ENCODE measurements at regions not wholly inside any gene's neighbourhood (a gene's known extent, or its start where the extent isn't known, plus 50 kb on each side); places are given as distances from the start of the nearest gene placed in this dataset.

- FAIRE-seq = no peak
- no peak for TF ChIP-seq CTCF (IDR thresholded peaks at IDR 0.05; ENCODE audit: insufficient read depth, missing control alignments)
- DNase-seq (ENCODE audit: insufficient read length, low spot score) = no peak
Measured at GRCh38 chr9:28212979-28213378, 639.7 kb upstream of the C9orf72 start.

GRCh38 chr9:28215536-28216299 is 642.4 kb upstream of the C9orf72 start:
- DNase-seq (ENCODE audit: insufficient read length, low spot score) (no peak), FAIRE-seq (no peak)

GRCh38 chr9:28232686-28233085 is 659.4 kb upstream of the C9orf72 start:
- FAIRE-seq = no peak
- DNase-seq (ENCODE audit: insufficient read length, low spot score) = no peak
- TF ChIP-seq CTCF (IDR thresholded peaks at IDR 0.05; ENCODE audit: insufficient read depth, missing control alignments) = no peak

More at GRCh38 chr9:28215536-28216299, 642.4 kb upstream of the C9orf72 start:
- TF ChIP-seq CTCF (IDR thresholded peaks at IDR 0.05; ENCODE audit: insufficient read depth, missing control alignments) = no peak

GRCh38 chr9:28234133-28234893 is 661.0 kb upstream of the C9orf72 start:
- FAIRE-seq (no peak), DNase-seq (ENCODE audit: insufficient read length, low spot score) (no peak)
- no peak for TF ChIP-seq CTCF (IDR thresholded peaks at IDR 0.05; ENCODE audit: insufficient read depth, missing control alignments)

GRCh38 chr9:28234894-28235277 is 661.6 kb upstream of the C9orf72 start:
- no peak for DNase-seq (ENCODE audit: insufficient read length, low spot score)
- FAIRE-seq = no peak
- no peak for TF ChIP-seq CTCF (IDR thresholded peaks at IDR 0.05; ENCODE audit: insufficient read depth, missing control alignments)

GRCh38 chr9:28249424-28249823 is 676.1 kb upstream of the C9orf72 start:
- no peak for FAIRE-seq
- no peak for TF ChIP-seq CTCF (IDR thresholded peaks at IDR 0.05; ENCODE audit: insufficient read depth, missing control alignments)

GRCh38 chr9:28255174-28255573 is 681.9 kb upstream of the C9orf72 start:
- no peak for FAIRE-seq
- DNase-seq (ENCODE audit: insufficient read length, low spot score) = no peak
- TF ChIP-seq CTCF (IDR thresholded peaks at IDR 0.05; ENCODE audit: insufficient read depth, missing control alignments) = no peak

More at GRCh38 chr9:28249424-28249823, 676.1 kb upstream of the C9orf72 start:
- no peak for DNase-seq (ENCODE audit: insufficient read length, low spot score)

All from D721Med (cell line).